Dendritic cell treated with granulocyte-macrophage colony-stimulating factor and Interleukin-4, amounts not matched to agents 40 ng/mL and 50 ng/mL, for 4 days (primary cell): ENCODE measurements at regions not wholly inside any gene's neighbourhood (a gene's known extent, or its start where the extent isn't known, plus 50 kb on each side); places are given as distances from the start of the nearest gene placed in this dataset.

Source experiments
- H3K27ac Mint-ChIP-seq: one replicate; pipeline ENCODE4 v1.8.0; 2022; ENCODE audit warnings: mild to moderate bottlenecking, mixed read lengths
- H3K27me3 Mint-ChIP-seq: one replicate; pipeline ENCODE4 v1.8.0; 2022; ENCODE audit warnings: mild to moderate bottlenecking, mixed read lengths
- H3K36me3 Mint-ChIP-seq: one replicate; pipeline ENCODE4 v1.8.0; 2022; ENCODE audit warnings: low read depth, mixed read lengths
- H3K4me1 Mint-ChIP-seq: one replicate; pipeline ENCODE4 v1.8.0; 2022; ENCODE audit warnings: low read depth, mixed read lengths
- H3K4me3 Mint-ChIP-seq: one replicate; pipeline ENCODE4 v1.8.0; 2022; ENCODE audit warnings: mild to moderate bottlenecking, moderate library complexity, mixed read lengths
- H3K9me3 Mint-ChIP-seq: one replicate; pipeline ENCODE4 v1.8.0; 2022; ENCODE audit warnings: mixed read lengths
- intact Hi-C: fragments of 100-400 bp; cut with micrococcal nuclease; formaldehyde crosslinking; loops from one replicate; pipeline ENCODE4 v1.15.0; 2022

- no peaks in the 10 kb centered on the region for H3K27me3 Mint-ChIP-seq
- H3K4me3 Mint-ChIP-seq = no peak overlapping the region
- peaks cover 47% of the 10 kb centered on the region for H3K9me3 Mint-ChIP-seq
- no peaks in the 10 kb centered on the region for H3K36me3 Mint-ChIP-seq
- no peak overlapping the region for H3K27ac Mint-ChIP-seq
- intact Hi-C loops = no loop called here
- H3K4me1 Mint-ChIP-seq = no peaks in the 10 kb centered on the region
These were observed 410.8 kb downstream of the TTLL7 start for GRCh38 chr1:83588140-83588539.

GRCh38 chr1:83583351-83584014, 415.4 kb downstream of the TTLL7 start:
- no peak overlapping the region for H3K4me3 Mint-ChIP-seq
- H3K9me3 Mint-ChIP-seq = peaks cover 35% of the 10 kb centered on the region
- H3K27me3 Mint-ChIP-seq = no peaks in the 10 kb centered on the region
- no peaks in the 10 kb centered on the region for H3K36me3 Mint-ChIP-seq
- no peaks in the 10 kb centered on the region for H3K4me1 Mint-ChIP-seq
- H3K27ac Mint-ChIP-seq = no peak overlapping the region
- intact Hi-C loops = no loop called here

DNA sequence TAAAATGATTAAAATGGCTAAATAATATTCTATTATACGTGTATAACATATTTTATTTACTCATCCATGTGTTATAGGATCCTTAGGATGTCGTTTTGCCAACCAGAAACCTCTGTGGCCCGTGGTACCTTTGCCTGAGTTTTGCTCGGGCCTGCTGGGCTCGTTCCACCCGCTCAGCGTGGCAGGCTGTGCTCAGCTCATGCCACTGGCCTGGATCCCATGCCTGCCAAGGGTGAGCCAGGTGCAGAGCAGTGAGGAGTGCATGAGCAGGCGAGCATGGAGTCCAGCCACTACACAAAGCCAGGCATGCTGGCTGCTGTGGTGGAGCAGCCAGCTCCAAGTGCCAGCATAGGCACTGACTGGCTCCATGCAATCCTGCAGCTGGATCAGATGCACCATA, 417.2 kb downstream of the TTLL7 start:
- intact Hi-C loops = no loop called here
- Mint-ChIP-seq H3K4me3 (no peak overlapping the region), H3K4me1 (no peaks in the 10 kb centered on the region), H3K27ac (no peak overlapping the region), H3K36me3 (no peaks in the 10 kb centered on the region), H3K27me3 (no peaks in the 10 kb centered on the region), H3K9me3 (peaks cover 35% of the 10 kb centered on the region)

GRCh38 chr1:83574791-83575190, 424.1 kb downstream of the TTLL7 start:
- no peaks in the 10 kb centered on the region for H3K4me1 Mint-ChIP-seq
- no peak overlapping the region for H3K27ac Mint-ChIP-seq
- H3K27me3 Mint-ChIP-seq = no peaks in the 10 kb centered on the region
- intact Hi-C loops = no loop called here
- peaks cover 28% of the 10 kb centered on the region for H3K9me3 Mint-ChIP-seq
- H3K4me3 Mint-ChIP-seq = no peak overlapping the region
- H3K36me3 Mint-ChIP-seq = no peaks in the 10 kb centered on the region

- Mint-ChIP-seq H3K9me3 (peaks cover 32% of the 10 kb centered on the region), H3K4me3 (no peak overlapping the region), H3K36me3 (no peaks in the 10 kb centered on the region), H3K27ac (no peak overlapping the region), H3K4me1 (no peaks in the 10 kb centered on the region), H3K27me3 (no peaks in the 10 kb centered on the region)
- intact Hi-C loops = no loop called here
These were observed 425.2 kb downstream of the TTLL7 start for GRCh38 chr1:83573776-83574175.

GRCh38 chr1:83571536-83571935, 427.4 kb downstream of the TTLL7 start:
- H3K4me3 Mint-ChIP-seq = no peak overlapping the region
- no peaks in the 10 kb centered on the region for H3K27me3 Mint-ChIP-seq
- intact Hi-C loops = no loop called here
- peaks cover 24% of the 10 kb centered on the region for H3K9me3 Mint-ChIP-seq
- H3K27ac Mint-ChIP-seq = no peak overlapping the region
- no peaks in the 10 kb centered on the region for H3K36me3 Mint-ChIP-seq
- no peaks in the 10 kb centered on the region for H3K4me1 Mint-ChIP-seq

GRCh38 chr1:83561346-83561745, 437.6 kb downstream of the TTLL7 start:
- Mint-ChIP-seq H3K4me3 (no peak overlapping the region), H3K27ac (no peak overlapping the region), H3K36me3 (no peaks in the 10 kb centered on the region), H3K4me1 (no peaks in the 10 kb centered on the region), H3K27me3 (no peaks in the 10 kb centered on the region), H3K9me3 (peaks cover 16% of the 10 kb centered on the region)
- intact Hi-C loops = no loop called here

- H3K9me3 Mint-ChIP-seq = peaks cover 14% of the 10 kb centered on the region
- H3K27ac Mint-ChIP-seq = no peak overlapping the region
- intact Hi-C loops = no loop called here
- no peaks in the 10 kb centered on the region for H3K27me3 Mint-ChIP-seq
- H3K36me3 Mint-ChIP-seq = no peaks in the 10 kb centered on the region
- no peaks in the 10 kb centered on the region for H3K4me1 Mint-ChIP-seq
- no peak overlapping the region for H3K4me3 Mint-ChIP-seq
These were observed 439.6 kb downstream of the TTLL7 start for GRCh38 chr1:83559129-83559840.

DNA sequence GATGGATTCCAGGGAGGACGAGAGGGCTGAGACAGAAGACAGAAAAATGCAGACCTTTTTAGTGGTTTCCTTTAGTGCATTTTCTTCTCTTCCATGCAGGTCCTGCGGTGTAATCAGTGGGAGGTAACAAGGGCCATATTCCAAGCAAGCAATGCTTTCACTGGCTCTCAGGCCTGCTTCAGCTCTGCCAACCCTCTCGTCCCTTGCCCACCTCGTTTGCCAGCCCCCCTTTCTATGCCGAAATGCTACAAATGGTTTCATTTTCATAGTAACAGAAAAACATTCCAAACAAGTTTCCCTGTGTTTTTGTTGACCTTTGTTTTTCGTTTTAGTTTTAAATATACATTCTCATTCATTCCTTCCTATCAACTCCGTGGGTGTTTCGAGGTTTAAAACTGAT, 443.1 kb downstream of the TTLL7 start:
- Mint-ChIP-seq H3K9me3 (no peaks in the 10 kb centered on the region), H3K27ac (no peak overlapping the region), H3K4me3 (no peak overlapping the region), H3K4me1 (no peaks in the 10 kb centered on the region), H3K27me3 (no peaks in the 10 kb centered on the region), H3K36me3 (no peaks in the 10 kb centered on the region)
- intact Hi-C loops = no loop called here

DNA sequence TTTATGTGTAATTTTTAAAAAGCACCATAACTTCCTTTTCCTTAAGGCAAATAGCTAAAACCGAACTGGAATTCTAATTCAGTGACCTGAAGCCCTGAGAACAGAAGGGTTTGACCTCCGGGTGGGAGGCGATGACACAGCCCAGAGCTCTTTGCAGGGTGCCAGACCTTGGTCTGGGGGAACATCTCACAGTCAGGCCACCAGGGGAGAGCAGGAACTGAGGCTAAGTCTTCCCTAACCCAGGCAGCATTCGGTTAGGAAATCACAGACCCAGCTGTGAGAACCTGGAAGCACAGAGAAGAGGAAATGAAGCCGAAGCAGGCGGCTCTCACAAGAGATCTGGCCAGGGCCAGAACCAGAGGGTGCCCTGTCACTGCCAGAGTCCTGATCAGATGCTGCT, 444.8 kb downstream of the TTLL7 start:
- H3K27me3 Mint-ChIP-seq = no peaks in the 10 kb centered on the region
- H3K9me3 Mint-ChIP-seq = no peaks in the 10 kb centered on the region
- no peak overlapping the region for H3K27ac Mint-ChIP-seq
- no peaks in the 10 kb centered on the region for H3K4me1 Mint-ChIP-seq
- intact Hi-C loops = no loop called here
- no peak overlapping the region for H3K4me3 Mint-ChIP-seq
- no peaks in the 10 kb centered on the region for H3K36me3 Mint-ChIP-seq

- no peaks in the 10 kb centered on the region for H3K36me3 Mint-ChIP-seq
- H3K4me3 Mint-ChIP-seq = no peak overlapping the region
- no peaks in the 10 kb centered on the region for H3K4me1 Mint-ChIP-seq
- H3K27ac Mint-ChIP-seq = no peak overlapping the region
- intact Hi-C loops = no loop called here
- no peaks in the 10 kb centered on the region for H3K9me3 Mint-ChIP-seq
- no peaks in the 10 kb centered on the region for H3K27me3 Mint-ChIP-seq
These were observed 446.1 kb downstream of the TTLL7 start for GRCh38 chr1:83552820-83553219.

DNA sequence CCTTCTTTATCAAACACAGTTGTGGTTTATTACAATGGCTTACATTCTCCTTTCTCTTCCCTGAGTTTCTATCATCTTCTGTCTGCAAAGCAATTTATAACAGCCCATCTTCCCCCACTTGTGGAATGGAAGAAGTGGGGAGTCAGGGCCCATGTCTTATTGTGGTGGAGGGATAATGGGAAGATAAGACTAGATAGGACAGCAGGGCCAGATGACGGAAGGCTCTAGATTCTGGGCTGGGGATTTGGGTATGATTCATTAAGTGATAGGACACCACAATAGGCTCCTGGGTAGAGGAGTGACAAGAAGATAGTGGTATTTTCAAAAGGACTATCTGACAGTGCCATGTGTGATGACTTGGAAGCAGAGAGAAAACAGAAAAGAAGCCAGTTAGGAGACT, 450.6 kb downstream of the TTLL7 start:
- Mint-ChIP-seq H3K27me3 (no peaks in the 10 kb centered on the region), H3K27ac (no peak overlapping the region), H3K4me1 (no peaks in the 10 kb centered on the region), H3K9me3 (no peaks in the 10 kb centered on the region), H3K36me3 (no peaks in the 10 kb centered on the region), H3K4me3 (no peak overlapping the region)
- intact Hi-C loops = no loop called here

DNA sequence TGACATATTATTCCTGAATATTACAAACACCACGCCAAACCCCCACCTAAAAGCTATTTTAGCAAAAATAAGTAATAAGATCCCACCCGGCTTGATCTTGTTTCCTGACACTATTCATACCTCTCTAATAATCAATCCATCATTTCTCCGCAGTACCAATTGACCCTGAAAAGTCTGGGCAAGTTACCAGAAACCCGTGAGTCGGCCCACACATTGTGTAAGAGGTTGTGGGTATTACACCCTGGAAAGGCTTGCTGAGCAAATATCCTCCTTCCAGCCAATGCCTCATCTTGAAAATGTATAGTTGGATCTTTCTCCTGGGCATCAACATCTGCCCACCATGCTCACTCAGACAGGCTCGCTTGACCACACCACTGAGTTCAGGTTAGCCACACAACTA, 451.0 kb downstream of the TTLL7 start:
- intact Hi-C loops = no loop called here
- H3K4me1 Mint-ChIP-seq = no peaks in the 10 kb centered on the region
- H3K27me3 Mint-ChIP-seq = no peaks in the 10 kb centered on the region
- no peaks in the 10 kb centered on the region for H3K9me3 Mint-ChIP-seq
- H3K36me3 Mint-ChIP-seq = no peaks in the 10 kb centered on the region
- H3K4me3 Mint-ChIP-seq = no peak overlapping the region
- no peak overlapping the region for H3K27ac Mint-ChIP-seq

DNA sequence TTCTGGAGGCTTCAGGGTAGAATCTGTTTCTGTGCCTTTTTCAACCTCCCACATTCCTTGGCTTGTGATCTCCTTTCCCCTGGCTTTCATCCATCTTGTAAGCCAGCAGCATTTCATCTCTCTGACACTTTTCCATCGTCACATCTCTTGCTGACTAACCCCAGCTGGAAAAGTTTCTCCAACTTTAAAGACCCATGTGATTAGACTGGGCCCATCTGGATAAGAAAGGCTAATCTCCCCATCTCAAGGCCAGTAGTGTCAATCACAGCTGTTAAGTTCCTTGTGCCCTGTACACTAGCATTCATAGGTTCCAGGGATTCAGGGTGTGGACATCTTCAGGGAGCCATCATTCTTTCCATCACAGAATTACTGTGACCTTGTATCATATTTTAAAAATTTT, 452.1 kb downstream of the TTLL7 start:
- no peaks in the 10 kb centered on the region for H3K4me1 Mint-ChIP-seq
- H3K9me3 Mint-ChIP-seq = no peaks in the 10 kb centered on the region
- intact Hi-C loops = no loop called here
- no peaks in the 10 kb centered on the region for H3K36me3 Mint-ChIP-seq
- no peak overlapping the region for H3K27ac Mint-ChIP-seq
- H3K4me3 Mint-ChIP-seq = no peak overlapping the region
- H3K27me3 Mint-ChIP-seq = no peaks in the 10 kb centered on the region
